SK-N-SH treated with all-trans-retinoic acid at 6 μM for 48 hours (cell line): ENCODE measurements at regions not wholly inside any gene's neighbourhood (a gene's known extent, or its start where the extent isn't known, plus 50 kb on each side); places are given as distances from the start of the nearest gene placed in this dataset.

Experiments
- ATAC-seq: fragments of 200-7000 bp; cut with Tn5 transposase; 3 replicates; pipeline ENCODE4 v1.9.1; 2020; ENCODE audit warnings: mild to moderate bottlenecking, moderate library complexity
- ARNTL ChIP-seq: fragments of 450-650 bp; formaldehyde crosslinking; IDR thresholded peaks from 2 replicates; pipeline ENCODE4 v1.5.0; 2020; ENCODE audit warnings: low read depth, mild to moderate bottlenecking, moderate library complexity, borderline replicate concordance
- BACH2 ChIP-seq: fragments of 250-450 bp; sonication (Bioruptor Pico); IDR thresholded peaks from 2 replicates; pipeline ENCODE4 v1.9.0; 2021; ENCODE audit warnings: mild to moderate bottlenecking, borderline replicate concordance
- ESRRG ChIP-seq: fragments of 250-450 bp; sonication (Bioruptor Pico); IDR thresholded peaks from 2 replicates; pipeline ENCODE4 v1.6.1; 2021; ENCODE audit warnings: mild to moderate bottlenecking
- ISL1 ChIP-seq: fragments of 250-450 bp; sonication (Bioruptor Pico); IDR thresholded peaks from 2 replicates; pipeline ENCODE4 v2.1.2; 2022; ENCODE audit warnings: mild to moderate bottlenecking, moderate library complexity
- OSR1 ChIP-seq: fragments of 250-450 bp; sonication (Bioruptor Pico); IDR thresholded peaks from 2 replicates; pipeline ENCODE4 v1.8.0; 2022; ENCODE audit warnings: moderate library complexity, mild to moderate bottlenecking, inconsistent platforms
- PATZ1 ChIP-seq: fragments of 250-450 bp; sonication (Bioruptor Pico); IDR thresholded peaks from 2 replicates; pipeline ENCODE4 v1.8.0; 2020; ENCODE audit warnings: mild to moderate bottlenecking, moderate library complexity, borderline replicate concordance
- POU6F1 ChIP-seq: fragments of 250-450 bp; sonication (Bioruptor Pico); IDR thresholded peaks from 2 replicates; pipeline ENCODE4 v1.8.0; 2021; ENCODE audit warnings: low read depth, mild to moderate bottlenecking, moderate library complexity, borderline replicate concordance
- PPARA ChIP-seq: fragments of 250-450 bp; sonication (Bioruptor Pico); IDR thresholded peaks from 2 replicates; pipeline ENCODE4 v1.5.0; 2020; ENCODE audit warnings: mild to moderate bottlenecking, borderline replicate concordance
- RARB ChIP-seq: fragments of 250-450 bp; sonication (Bioruptor Pico); IDR thresholded peaks from 2 replicates; pipeline ENCODE4 v1.8.0; 2021; ENCODE audit warnings: mild to moderate bottlenecking, moderate library complexity
- TCF4 ChIP-seq: fragments of 250-450 bp; sonication (Bioruptor Pico); IDR thresholded peaks from 2 replicates; pipeline ENCODE4 v1.8.0; 2021; ENCODE audit warnings: mild to moderate bottlenecking, moderate library complexity, borderline replicate concordance
- TOX ChIP-seq: fragments of 250-450 bp; sonication (Bioruptor Pico); IDR thresholded peaks from 2 replicates; pipeline ENCODE4 v1.8.0; 2021; ENCODE audit warnings: mild to moderate bottlenecking, moderate library complexity, borderline replicate concordance
- ZC3H10 ChIP-seq: fragments of 250-450 bp; sonication (Bioruptor Pico); IDR thresholded peaks from 2 replicates; pipeline ENCODE4 v1.5.1; 2021; ENCODE audit warnings: mild to moderate bottlenecking, moderate library complexity
- ZFP30 ChIP-seq: fragments of 450-650 bp; formaldehyde crosslinking; IDR thresholded peaks from 2 replicates; pipeline ENCODE4 v1.5.0; 2022; ENCODE audit warnings: mild to moderate bottlenecking, moderate library complexity
- ZNF565 ChIP-seq: fragments of 450-650 bp; formaldehyde crosslinking; conservative IDR thresholded peaks from 2 replicates; pipeline ENCODE4 v1.5.0; 2020; ENCODE audit warnings: low read depth, mild to moderate bottlenecking, moderate library complexity
- ZNF8 ChIP-seq: fragments of 450-650 bp; formaldehyde crosslinking; IDR thresholded peaks from 2 replicates; pipeline ENCODE4 v1.5.0; 2020; ENCODE audit warnings: mild to moderate bottlenecking, moderate library complexity
- TF ChIP-seq, protein P1 (sequence below): fragments of 250-450 bp; sonication (Bioruptor Pico); IDR thresholded peaks from 2 replicates; pipeline ENCODE4 v1.5.1; 2020; ENCODE audit warnings: low read depth, mild to moderate bottlenecking, moderate library complexity
- TF ChIP-seq, protein P2 (sequence below): fragments of 250-450 bp; sonication (Bioruptor Pico); IDR thresholded peaks from 2 replicates; pipeline ENCODE4 v1.5.1; 2021; ENCODE audit warnings: mild to moderate bottlenecking, moderate library complexity

GRCh38 chr10:28120043-28120749 lies 121.3 kb upstream of the ODAD2 start:
- no peak for ATAC-seq
- TF ChIP-seq ARNTL (CRISPR knock-in tag) (no peak), ESRRG (no peak), ZNF8 (CRISPR knock-in tag) (no peak), ISL1 (no peak), TCF4 (CRISPR knock-in tag) (no peak), TOX (CRISPR knock-in tag) (no peak), PATZ1 (CRISPR knock-in tag) (no peak), ZNF565 (no peak), BACH2 (CRISPR knock-in tag) (no peak), OSR1 (no peak), PPARA (CRISPR knock-in tag) (no peak), POU6F1 (CRISPR knock-in tag) (no peak), ZFP30 (CRISPR knock-in tag) (no peak)
- TF ChIP-seq, protein P1, sequence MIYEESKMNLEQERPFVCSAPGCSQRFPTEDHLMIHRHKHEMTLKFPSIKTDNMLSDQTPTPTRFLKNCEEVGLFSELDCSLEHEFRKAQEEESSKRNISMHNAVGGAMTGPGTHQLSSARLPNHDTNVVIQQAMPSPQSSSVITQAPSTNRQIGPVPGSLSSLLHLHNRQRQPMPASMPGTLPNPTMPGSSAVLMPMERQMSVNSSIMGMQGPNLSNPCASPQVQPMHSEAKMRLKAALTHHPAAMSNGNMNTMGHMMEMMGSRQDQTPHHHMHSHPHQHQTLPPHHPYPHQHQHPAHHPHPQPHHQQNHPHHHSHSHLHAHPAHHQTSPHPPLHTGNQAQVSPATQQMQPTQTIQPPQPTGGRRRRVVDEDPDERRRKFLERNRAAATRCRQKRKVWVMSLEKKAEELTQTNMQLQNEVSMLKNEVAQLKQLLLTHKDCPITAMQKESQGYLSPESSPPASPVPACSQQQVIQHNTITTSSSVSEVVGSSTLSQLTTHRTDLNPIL (CRISPR knock-in tag): no peak
- TF ChIP-seq, protein P2, sequence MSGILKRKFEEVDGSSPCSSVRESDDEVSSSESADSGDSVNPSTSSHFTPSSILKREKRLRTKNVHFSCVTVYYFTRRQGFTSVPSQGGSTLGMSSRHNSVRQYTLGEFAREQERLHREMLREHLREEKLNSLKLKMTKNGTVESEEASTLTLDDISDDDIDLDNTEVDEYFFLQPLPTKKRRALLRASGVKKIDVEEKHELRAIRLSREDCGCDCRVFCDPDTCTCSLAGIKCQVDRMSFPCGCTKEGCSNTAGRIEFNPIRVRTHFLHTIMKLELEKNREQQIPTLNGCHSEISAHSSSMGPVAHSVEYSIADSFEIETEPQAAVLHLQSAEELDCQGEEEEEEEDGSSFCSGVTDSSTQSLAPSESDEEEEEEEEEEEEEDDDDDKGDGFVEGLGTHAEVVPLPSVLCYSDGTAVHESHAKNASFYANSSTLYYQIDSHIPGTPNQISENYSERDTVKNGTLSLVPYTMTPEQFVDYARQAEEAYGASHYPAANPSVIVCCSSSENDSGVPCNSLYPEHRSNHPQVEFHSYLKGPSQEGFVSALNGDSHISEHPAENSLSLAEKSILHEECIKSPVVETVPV: no peak

GRCh38 chr10:28118985-28119628 lies 120.2 kb upstream of the ODAD2 start:
- ATAC-seq: no peak

GRCh38 chr10:28113202-28113601 lies 114.3 kb upstream of the ODAD2 start:
- TF ChIP-seq OSR1 (no peak), RARB (CRISPR knock-in tag) (no peak), ISL1 (no peak), TCF4 (CRISPR knock-in tag) (no peak), ZFP30 (CRISPR knock-in tag) (no peak), PATZ1 (CRISPR knock-in tag) (no peak), POU6F1 (CRISPR knock-in tag) (no peak), PPARA (CRISPR knock-in tag) (no peak), ZC3H10 (no peak)
- TF ChIP-seq, protein P2: no peak

More at GRCh38 chr10:28118985-28119628, 120.2 kb upstream of the ODAD2 start:
- no peak for TF ChIP-seq BACH2 (CRISPR knock-in tag)
- TF ChIP-seq PATZ1 (CRISPR knock-in tag): no peak

More at GRCh38 chr10:28113202-28113601, 114.3 kb upstream of the ODAD2 start:
- no peak for ATAC-seq
